ENCODE measurements at regions not wholly inside any gene's neighbourhood (a gene's known extent, or its start where the extent isn't known, plus 50 kb on each side); places are given as distances from the start of the nearest gene placed in this dataset.
A peak's percentile ranks its signal among the peaks of the same experiment; 100 is the strongest.

GRCh38 chr4:141387299-141387698 is 166.6 kb downstream of the ZNF330 start:
- no peaks in the 10 kb centered on the region for H3K27me3 ChIP-seq
- no peaks in the 10 kb centered on the region for H3K36me3 ChIP-seq
- TF ChIP-seq EP300 (IDR thresholded peaks at IDR 0.05) (peak in 1 of 4 donors; percentile 45), CTCF (IDR thresholded peaks at IDR 0.05) (no peak), POLR2A (IDR thresholded peaks at IDR 0.05) (no peak), POLR2AphosphoS5 (IDR thresholded peaks at IDR 0.05) (peak in 3 of 4 donors; percentile 22 to 59 (median 58))
- peaks cover 0 to 21% (median 9%) of the 10 kb centered on the region in 4 donors for H3K4me1 ChIP-seq
- H3K9me3 ChIP-seq = no peaks in the 10 kb centered on the region
- WGBS, 2 donors = 85 to 89% methylated on average over 2 of the region's 2 CpGs
- DNase-seq = no peak
- H3K27ac ChIP-seq = peak overlapping the region in 2 of 4 donors; percentile 66 to 67
- intact Hi-C loops (cut with DNase I) = no loop called here
- no peak overlapping the region for H3K4me3 ChIP-seq

DNA sequence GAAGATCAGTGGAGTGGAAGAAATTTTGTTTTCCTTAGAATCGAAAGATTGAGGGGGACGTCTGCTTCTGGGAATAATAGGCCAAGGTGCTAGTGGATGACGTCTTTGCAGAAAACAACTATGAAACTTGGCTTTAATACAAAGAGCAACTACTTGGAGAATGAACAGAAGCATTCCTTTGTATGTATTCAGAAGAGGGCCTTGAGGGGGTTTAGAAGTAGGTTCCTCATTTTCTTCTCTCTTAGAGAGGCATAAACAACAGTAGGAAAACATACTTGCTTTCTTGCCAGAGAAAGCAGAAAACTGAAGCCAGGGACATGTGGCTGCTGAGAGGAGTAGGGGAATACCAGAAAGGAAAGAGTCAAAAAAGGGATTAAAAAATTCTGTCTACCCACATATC is 167.8 kb downstream of the ZNF330 start:
- Histone ChIP-seq H3K27ac (peak overlapping the region in 2 of 4 donors; percentile 66 to 67), H3K9me3 (no peaks in the 10 kb centered on the region), H3K27me3 (no peaks in the 10 kb centered on the region), H3K4me3 (no peak overlapping the region), H3K4me1 (peaks cover 0 to 21% (median 9%) of the 10 kb centered on the region in 4 donors), H3K36me3 (no peaks in the 10 kb centered on the region)
- TF ChIP-seq POLR2A (IDR thresholded peaks at IDR 0.05) (no peak), POLR2AphosphoS5 (IDR thresholded peaks at IDR 0.05) (peak in 3 of 4 donors; percentile 11 to 59 (median 33)), EP300 (IDR thresholded peaks at IDR 0.05) (no peak), CTCF (IDR thresholded peaks at IDR 0.05) (no peak)
- no peak for DNase-seq
- WGBS, 2 donors = 82 to 93% methylated on average over 3 of the region's 3 CpGs
- intact Hi-C loops (cut with DNase I) = no loop called here

GRCh38 chr4:141389649-141390048 is 169.0 kb downstream of the ZNF330 start:
- H3K4me3 ChIP-seq = no peak overlapping the region
- intact Hi-C loops (cut with DNase I) = no loop called here
- H3K9me3 ChIP-seq = no peaks in the 10 kb centered on the region
- no peak overlapping the region for H3K27ac ChIP-seq
- 79 to 80% methylated on average over 1 of the region's 1 CpG for WGBS, 2 donors
- H3K27me3 ChIP-seq = no peaks in the 10 kb centered on the region
- peaks cover 0 to 21% (median 9%) of the 10 kb centered on the region in 4 donors for H3K4me1 ChIP-seq
- no peaks in the 10 kb centered on the region for H3K36me3 ChIP-seq
- TF ChIP-seq POLR2AphosphoS5 (IDR thresholded peaks at IDR 0.05) (no peak), EP300 (IDR thresholded peaks at IDR 0.05) (no peak), POLR2A (IDR thresholded peaks at IDR 0.05) (no peak), CTCF (IDR thresholded peaks at IDR 0.05) (no peak)
- DNase-seq = no peak

DNA sequence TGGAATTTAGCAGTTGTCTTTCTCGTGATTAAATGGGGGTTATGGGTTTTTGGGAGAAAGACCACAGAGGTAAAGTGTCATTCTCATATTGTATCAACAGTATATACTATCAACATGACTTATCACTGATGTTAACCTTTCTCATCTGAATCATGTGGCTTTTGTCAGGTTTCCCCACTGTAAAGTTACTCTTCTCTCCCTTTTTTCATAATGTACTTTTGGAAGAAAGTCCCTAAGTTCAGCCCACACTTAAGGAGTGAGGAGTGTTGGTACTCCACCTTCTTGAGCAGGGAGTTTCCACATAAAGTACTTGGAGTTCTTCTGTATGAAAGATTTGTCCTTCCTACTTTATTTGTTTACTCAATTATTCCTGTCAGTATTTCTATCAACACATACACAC is 169.9 kb downstream of the ZNF330 start:
- WGBS, 2 donors = 71 to 84% methylated on average over 1 of the region's 1 CpG
- no peak for DNase-seq
- TF ChIP-seq CTCF (IDR thresholded peaks at IDR 0.05) (no peak), POLR2AphosphoS5 (IDR thresholded peaks at IDR 0.05) (no peak), EP300 (IDR thresholded peaks at IDR 0.05) (no peak), POLR2A (IDR thresholded peaks at IDR 0.05) (no peak)
- no peak overlapping the region for H3K27ac ChIP-seq
- H3K4me3 ChIP-seq = no peak overlapping the region
- H3K9me3 ChIP-seq = no peaks in the 10 kb centered on the region
- H3K4me1 ChIP-seq = peaks cover 0 to 21% (median 9%) of the 10 kb centered on the region in 4 donors
- no peaks in the 10 kb centered on the region for H3K27me3 ChIP-seq
- intact Hi-C loops (cut with DNase I) = no loop called here
- H3K36me3 ChIP-seq = no peaks in the 10 kb centered on the region

GRCh38 chr4:141391293-141391692 is 170.6 kb downstream of the ZNF330 start:
- Histone ChIP-seq H3K27me3 (no peaks in the 10 kb centered on the region), H3K4me3 (no peak overlapping the region), H3K4me1 (peaks cover 0 to 21% (median 9%) of the 10 kb centered on the region in 4 donors), H3K9me3 (no peaks in the 10 kb centered on the region), H3K27ac (no peak overlapping the region), H3K36me3 (no peaks in the 10 kb centered on the region)
- no peak for DNase-seq
- TF ChIP-seq CTCF (IDR thresholded peaks at IDR 0.05) (no peak), POLR2AphosphoS5 (IDR thresholded peaks at IDR 0.05) (no peak), POLR2A (IDR thresholded peaks at IDR 0.05) (no peak), EP300 (IDR thresholded peaks at IDR 0.05) (no peak)
- intact Hi-C loops (cut with DNase I) = no loop called here
